Heart left ventricle (tissue), 16 donors: ENCODE measurements at regions not wholly inside any gene's neighbourhood (a gene's known extent, or its start where the extent isn't known, plus 50 kb on each side); places are given as distances from the start of the nearest gene placed in this dataset.

ENCODE experiments used
- ATAC-seq, 4 donors: fragments of 200-7000 bp; cut with Tn5 transposase; one replicate each; pipeline ENCODE4 v1.9.1; 2020 to 2022; ENCODE audit warnings: moderate library complexity in 4 of 4, mild to moderate bottlenecking in 3 of 4, moderate number of reproducible peaks in 1 of 4
- DNase-seq, 5 donors: peaks; one replicate each; pipeline ENCODE4 v3.0.0-alpha.2; 2020
- H3K27ac ChIP-seq, 12 donors: fragments of 200-600 bp; sonication (generic) in 4 of 12; one replicate each; pipeline versions ENCODE4 v1.5.0 to v1.8.0; 2016 to 2022; ENCODE audit warnings: mild to moderate bottlenecking in 2 of 12
- H3K27me3 ChIP-seq, 9 donors: fragments of 200-600 bp; sonication (generic) in 2 of 9; one replicate each; pipeline versions ENCODE4 v1.5.1 to v1.8.0; 2016 to 2022; ENCODE audit warnings: mild to moderate bottlenecking in 3 of 9
- H3K36me3 ChIP-seq, 9 donors: fragments of 200-600 bp; sonication (generic) in 2 of 9; one replicate each; pipeline versions ENCODE4 v1.5.0 to v1.8.0; 2018 to 2022; ENCODE audit warnings: mild to moderate bottlenecking in 2 of 9
- H3K4me1 ChIP-seq, 12 donors: fragments of 200-600 bp; sonication (generic) in 4 of 12; one replicate each; pipeline versions ENCODE4 v1.5.0 to v1.8.0; 2016 to 2022; ENCODE audit warnings: mild to moderate bottlenecking in 3 of 12
- H3K4me3 ChIP-seq, 12 donors: fragments of 200-600 bp; sonication (generic) in 4 of 12; one replicate each; pipeline versions ENCODE4 v1.5.0 to v1.8.0; 2017 to 2022; ENCODE audit warnings: mild to moderate bottlenecking in 9 of 12, moderate library complexity in 4 of 12
- H3K9me3 ChIP-seq, 12 donors: fragments of 200-600 bp; sonication (generic) in 4 of 12; one replicate each; pipeline versions ENCODE4 v1.5.0 to v1.8.0; 2016 to 2022; ENCODE audit warnings: mild to moderate bottlenecking in 1 of 12
- POLR2A ChIP-seq, 2 donors: fragments of 450-650 bp; IDR thresholded peaks; one replicate each; pipeline ENCODE4 v1.6.1; 2017; ENCODE audit warnings: antibody characterized with exemption in 2 of 2, mild to moderate bottlenecking in 2 of 2, moderate library complexity in 2 of 2
- WGBS, 4 donors: extraction: QIAGEN DNeasy Blood & Tissue Kit in 2 of 4; methylation state at CpG; one replicate each; pipeline versions ENCODE4 v1.1.5 to v1.1.7; 2013 to 2018; 5-methylcytosine and 5-hydroxymethylcytosine counted together
- intact Hi-C, 10 donors: fragments of 100-400 bp; cut with DNase I; formaldehyde crosslinking; loops; one replicate each; pipeline versions ENCODE4 v1.11.1 to v1.14.2; 2022
- TF ChIP-seq, protein P1 (sequence below), 12 donors: fragments of 200-600 bp; sonication (generic) in 4 of 12; IDR thresholded peaks; one replicate each; pipeline versions ENCODE4 v1.5.0 to v1.8.0; 2018 to 2022; ENCODE audit warnings: antibody characterized with exemption in 12 of 12, mild to moderate bottlenecking in 5 of 12
- donor health status: ischemic (EF 13 %, LVEDD 7.1; RV severe dilation, severe dysfunction).
- donor health status: healthy with polysubstance abuse.
- donor health status: DM: no; HTN: yes; CAD: no.
- donor health status: DM: no; HTN: no; CAD: no.
- donor health status: ischemic (EF 25% LVEDD 6.9; RV normal size, moderate dysfunction).
- donor health status: ischemic (EF 25% LVEDD 5.7; RV mildly dilated, moderate dysfunction).
- donor health status: healthy.
- donor health status: DM: yes; HTN: yes; CAD: no.
- donor health status: ischemic (EF 35%, LVEDD 5.7; RV mildly dilated, moderate dysfunction).
- donor health status: nonischemic (EF 11% LVEDD 7.7; RV severe dilation, severe dysfunction).
- donor health status: DM: yes; HTN: yes; CAD: no.
- donor health status: PGD.
- donor health status: ischemic (EF 29% LVEDD 5.4; RV normal size, mild dysfunction).
- donor health status: nonischemic (EF 23%, LVEDD 6.1; RV moderate dilation, normal function).

- Histone ChIP-seq H3K4me3 (no peak overlapping the region), H3K9me3 (no peaks in the 10 kb centered on the region), H3K27me3 (no peaks in the 10 kb centered on the region), H3K27ac (no peak overlapping the region), H3K36me3 (no peaks in the 10 kb centered on the region), H3K4me1 (no peaks in the 10 kb centered on the region)
- TF ChIP-seq, protein P1, sequence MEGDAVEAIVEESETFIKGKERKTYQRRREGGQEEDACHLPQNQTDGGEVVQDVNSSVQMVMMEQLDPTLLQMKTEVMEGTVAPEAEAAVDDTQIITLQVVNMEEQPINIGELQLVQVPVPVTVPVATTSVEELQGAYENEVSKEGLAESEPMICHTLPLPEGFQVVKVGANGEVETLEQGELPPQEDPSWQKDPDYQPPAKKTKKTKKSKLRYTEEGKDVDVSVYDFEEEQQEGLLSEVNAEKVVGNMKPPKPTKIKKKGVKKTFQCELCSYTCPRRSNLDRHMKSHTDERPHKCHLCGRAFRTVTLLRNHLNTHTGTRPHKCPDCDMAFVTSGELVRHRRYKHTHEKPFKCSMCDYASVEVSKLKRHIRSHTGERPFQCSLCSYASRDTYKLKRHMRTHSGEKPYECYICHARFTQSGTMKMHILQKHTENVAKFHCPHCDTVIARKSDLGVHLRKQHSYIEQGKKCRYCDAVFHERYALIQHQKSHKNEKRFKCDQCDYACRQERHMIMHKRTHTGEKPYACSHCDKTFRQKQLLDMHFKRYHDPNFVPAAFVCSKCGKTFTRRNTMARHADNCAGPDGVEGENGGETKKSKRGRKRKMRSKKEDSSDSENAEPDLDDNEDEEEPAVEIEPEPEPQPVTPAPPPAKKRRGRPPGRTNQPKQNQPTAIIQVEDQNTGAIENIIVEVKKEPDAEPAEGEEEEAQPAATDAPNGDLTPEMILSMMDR (IDR thresholded peaks at IDR 0.05) = no peak
- no peak for TF ChIP-seq POLR2A (IDR thresholded peaks at IDR 0.05)
- no peak for DNase-seq
- intact Hi-C loops = no loop called here
- WGBS, 4 donors = 86 to 90% (median 87%) methylated on average over 1 of the region's 1 CpG
- ATAC-seq = no peak
Observed at GRCh38 chr4:32334759-32335158, 1614.6 kb downstream of the PCDH7 start.

- intact Hi-C loops = no loop called here
- TF ChIP-seq POLR2A (IDR thresholded peaks at IDR 0.05) = no peak
- TF ChIP-seq, protein P1 (IDR thresholded peaks at IDR 0.05) = no peak
- H3K9me3 ChIP-seq = no peaks in the 10 kb centered on the region
- DNase-seq = no peak
- H3K4me3 ChIP-seq = no peak overlapping the region
- ATAC-seq = no peak
- no peaks in the 10 kb centered on the region for H3K36me3 ChIP-seq
- no peak overlapping the region for H3K27ac ChIP-seq
- H3K4me1 ChIP-seq = no peaks in the 10 kb centered on the region
- no peaks in the 10 kb centered on the region for H3K27me3 ChIP-seq
- 70 to 98% (median 88%) methylated on average over 2 of the region's 2 CpGs for WGBS, 4 donors
Observed at GRCh38 chr4:32337403-32337802, 1617.2 kb downstream of the PCDH7 start.

DNA sequence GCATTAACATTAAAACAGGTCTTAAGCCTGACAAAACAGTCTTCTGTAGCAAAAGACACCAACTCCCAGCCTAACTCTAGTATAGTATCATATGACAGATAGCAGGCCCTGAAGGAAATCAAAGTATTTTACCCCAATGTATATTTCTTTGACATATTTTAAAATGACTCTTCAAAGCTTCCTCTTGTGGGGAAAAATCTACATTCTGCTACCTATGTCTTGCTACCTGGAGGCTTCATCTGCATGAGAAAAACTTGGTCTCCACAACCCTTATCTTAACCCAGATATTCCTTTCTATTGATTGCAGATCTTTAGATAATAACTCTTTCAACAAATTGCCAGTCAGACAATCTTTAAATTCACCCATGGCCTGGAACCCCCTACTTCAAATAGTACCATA is 1620.4 kb downstream of the PCDH7 start:
- ATAC-seq (no peak), DNase-seq (no peak)
- intact Hi-C loops = no loop called here

GRCh38 chr4:32341342-32341741 is 1621.2 kb downstream of the PCDH7 start:
- Histone ChIP-seq H3K36me3 (no peaks in the 10 kb centered on the region), H3K9me3 (peaks cover 0 to 3% (median 0%) of the 10 kb centered on the region in 12 donors), H3K4me1 (no peaks in the 10 kb centered on the region), H3K27me3 (no peaks in the 10 kb centered on the region), H3K4me3 (no peak overlapping the region), H3K27ac (no peak overlapping the region)
- intact Hi-C loops = no loop called here
- 55 to 78% (median 75%) methylated on average over 1 of the region's 1 CpG for WGBS, 4 donors
- ATAC-seq (no peak), DNase-seq (no peak)
- TF ChIP-seq, protein P1 (IDR thresholded peaks at IDR 0.05) = no peak
- TF ChIP-seq POLR2A (IDR thresholded peaks at IDR 0.05) = no peak

More for the DNA sequence above, 1620.4 kb downstream of the PCDH7 start:
- Histone ChIP-seq H3K4me3 (no peak overlapping the region), H3K4me1 (no peaks in the 10 kb centered on the region), H3K36me3 (no peaks in the 10 kb centered on the region), H3K27me3 (no peaks in the 10 kb centered on the region), H3K9me3 (no peaks in the 10 kb centered on the region), H3K27ac (no peak overlapping the region)
- TF ChIP-seq, protein P1 (IDR thresholded peaks at IDR 0.05) = no peak
- TF ChIP-seq POLR2A (IDR thresholded peaks at IDR 0.05) = no peak
